ENCODE measurements at regions not wholly inside any gene's neighbourhood (a gene's known extent, or its start where the extent isn't known, plus 50 kb on each side); places are given as distances from the start of the nearest gene placed in this dataset.
"Not testable (repeated sequence)": the region's sequence is repeated elsewhere in the genome, so short reads cannot be mapped to it uniquely, and the experiment has no call there.

GRCh38 chr6:15160812-15161211 lies 85.1 kb upstream of the JARID2 start:
- Histone ChIP-seq H3K9me2 (ENCODE audit: insufficient read depth, low read length) (no peaks in the 10 kb centered on the region), H3K4me2 (ENCODE audit: low read length) (no peak overlapping the region), H3K9me3 (ENCODE audit: low read length) (no peaks in the 10 kb centered on the region), H3K79me2 (replicated peaks; ENCODE audit: insufficient read depth, low read length) (no peaks in the 10 kb centered on the region), H3K27me3 (ENCODE audit: insufficient read depth, low read depth, low read length) (no peaks in the 10 kb centered on the region), H3F3A (ENCODE audit: insufficient read depth, low read length, poor library complexity, severe bottlenecking) (no peaks in the 10 kb centered on the region), H4K20me1 (ENCODE audit: insufficient read depth) (no peaks in the 10 kb centered on the region), H3K4me3 (ENCODE audit: low read length) (no peak overlapping the region), H3K36me3 (ENCODE audit: insufficient read depth, low read length) (no peaks in the 10 kb centered on the region), H2AFZ (ENCODE audit: low read depth, low read length) (no peak overlapping the region), H3K27ac (ENCODE audit: low read length) (no peak overlapping the region), H3K9ac (ENCODE audit: low read length) (no peak overlapping the region)
- TF ChIP-seq RAD21 (conservative IDR thresholded peaks at IDR 0.05) = no peak
- no peak for TF ChIP-seq CTCF (IDR thresholded peaks at IDR 0.05; ENCODE audit: poor library complexity, severe bottlenecking)

- not testable (repeated sequence) for H3K9me3 ChIP-seq (ENCODE audit: low read length); H3K27me3 ChIP-seq (ENCODE audit: insufficient read depth, low read depth, low read length); H2AFZ ChIP-seq (ENCODE audit: low read depth, low read length); H3K9ac ChIP-seq (ENCODE audit: low read length); H3F3A ChIP-seq (ENCODE audit: insufficient read depth, low read length, poor library complexity, severe bottlenecking); H4K20me1 ChIP-seq (ENCODE audit: insufficient read depth); H3K27ac ChIP-seq (ENCODE audit: low read length); H3K36me3 ChIP-seq (ENCODE audit: insufficient read depth, low read length); H3K9me2 ChIP-seq (ENCODE audit: insufficient read depth, low read length); H3K4me2 ChIP-seq (ENCODE audit: low read length); H3K79me2 ChIP-seq (replicated peaks; ENCODE audit: insufficient read depth, low read length); H3K4me3 ChIP-seq (ENCODE audit: low read length)
These were observed 81.0 kb upstream of the JARID2 start for GRCh38 chr6:15164855-15165254.

- H3K9me3 ChIP-seq (ENCODE audit: low read length) = no peaks in the 10 kb centered on the region
- H3K27me3 ChIP-seq (ENCODE audit: insufficient read depth, low read depth, low read length) = no peaks in the 10 kb centered on the region
- no peak overlapping the region for H3K27ac ChIP-seq (ENCODE audit: low read length)
- no peaks in the 10 kb centered on the region for H3K9me2 ChIP-seq (ENCODE audit: insufficient read depth, low read length)
- no peak overlapping the region for H3K4me2 ChIP-seq (ENCODE audit: low read length)
- H3K4me3 ChIP-seq (ENCODE audit: low read length) = no peak overlapping the region
- H3F3A ChIP-seq (ENCODE audit: insufficient read depth, low read length, poor library complexity, severe bottlenecking) = no peaks in the 10 kb centered on the region
- H3K36me3 ChIP-seq (ENCODE audit: insufficient read depth, low read length) = no peaks in the 10 kb centered on the region
- no peak overlapping the region for H3K9ac ChIP-seq (ENCODE audit: low read length)
- TF ChIP-seq TAF1 (IDR thresholded peaks at IDR 0.05; ENCODE audit: low read depth) (no peak), EZH2 (IDR thresholded peaks at IDR 0.05; ENCODE audit: borderline replicate concordance, insufficient read depth, low read length, poor library complexity, severe bottlenecking) (no peak), CTCF (IDR thresholded peaks at IDR 0.05; ENCODE audit: poor library complexity, severe bottlenecking) (no peak)
- H3K79me2 ChIP-seq (replicated peaks; ENCODE audit: insufficient read depth, low read length) = no peaks in the 10 kb centered on the region
- no peak overlapping the region for H2AFZ ChIP-seq (ENCODE audit: low read depth, low read length)
- no peaks in the 10 kb centered on the region for H4K20me1 ChIP-seq (ENCODE audit: insufficient read depth)
These were observed 79.7 kb upstream of the JARID2 start for GRCh38 chr6:15166121-15166520.

- H3K27ac ChIP-seq (ENCODE audit: low read length) = no peak overlapping the region
- H3F3A ChIP-seq (ENCODE audit: insufficient read depth, low read length, poor library complexity, severe bottlenecking) = no peaks in the 10 kb centered on the region
- no peaks in the 10 kb centered on the region for H3K9me2 ChIP-seq (ENCODE audit: insufficient read depth, low read length)
- no peak overlapping the region for H3K4me2 ChIP-seq (ENCODE audit: low read length)
- no peaks in the 10 kb centered on the region for H3K36me3 ChIP-seq (ENCODE audit: insufficient read depth, low read length)
- H3K4me3 ChIP-seq (ENCODE audit: low read length) = no peak overlapping the region
- H4K20me1 ChIP-seq (ENCODE audit: insufficient read depth) = no peaks in the 10 kb centered on the region
- H2AFZ ChIP-seq (ENCODE audit: low read depth, low read length) = no peak overlapping the region
- H3K79me2 ChIP-seq (replicated peaks; ENCODE audit: insufficient read depth, low read length) = no peaks in the 10 kb centered on the region
- no peaks in the 10 kb centered on the region for H3K9me3 ChIP-seq (ENCODE audit: low read length)
- H3K9ac ChIP-seq (ENCODE audit: low read length) = no peak overlapping the region
- no peaks in the 10 kb centered on the region for H3K27me3 ChIP-seq (ENCODE audit: insufficient read depth, low read depth, low read length)
- no peak for TF ChIP-seq TAF1 (IDR thresholded peaks at IDR 0.05; ENCODE audit: low read depth)
- no peak for TF ChIP-seq EZH2 (IDR thresholded peaks at IDR 0.05; ENCODE audit: borderline replicate concordance, insufficient read depth, low read length, poor library complexity, severe bottlenecking)
- TF ChIP-seq REST (IDR thresholded peaks at IDR 0.05; ENCODE audit: borderline replicate concordance) = no peak
- TF ChIP-seq CTCF (IDR thresholded peaks at IDR 0.05; ENCODE audit: poor library complexity, severe bottlenecking) = no peak
- TF ChIP-seq RAD21 (conservative IDR thresholded peaks at IDR 0.05) = no peak
- no peak for TF ChIP-seq EP300 (conservative IDR thresholded peaks at IDR 0.05; ENCODE audit: poor library complexity, severe bottlenecking)
- no peak for TF ChIP-seq SMC3 (conservative IDR thresholded peaks at IDR 0.05; ENCODE audit: poor library complexity)
- no peak for TF ChIP-seq POLR2AphosphoS5 (IDR thresholded peaks at IDR 0.05)
These were observed 75.7 kb upstream of the JARID2 start for GRCh38 chr6:15170126-15170525.
